SK-N-SH treated with all-trans-retinoic acid at 6 μM for 48 hours (cell line): ENCODE measurements at regions not wholly inside any gene's neighbourhood (a gene's known extent, or its start where the extent isn't known, plus 50 kb on each side); places are given as distances from the start of the nearest gene placed in this dataset.
A peak's percentile ranks its signal among the peaks of the same experiment; 100 is the strongest.

Experiments used
- ATAC-seq: fragments of 200-7000 bp; cut with Tn5 transposase; 3 replicates; pipeline ENCODE4 v1.9.1; 2020; ENCODE audit warnings: mild to moderate bottlenecking, moderate library complexity
- ARNTL ChIP-seq: fragments of 450-650 bp; formaldehyde crosslinking; IDR thresholded peaks from 2 replicates; pipeline ENCODE4 v1.5.0; 2020; ENCODE audit warnings: low read depth, mild to moderate bottlenecking, moderate library complexity, borderline replicate concordance
- BACH2 ChIP-seq: fragments of 250-450 bp; sonication (Bioruptor Pico); IDR thresholded peaks from 2 replicates; pipeline ENCODE4 v1.9.0; 2021; ENCODE audit warnings: mild to moderate bottlenecking, borderline replicate concordance
- CSDC2 ChIP-seq: fragments of 250-450 bp; sonication (Bioruptor Pico); IDR thresholded peaks from 2 replicates; pipeline ENCODE4 v1.5.0; 2020; ENCODE audit warnings: mild to moderate bottlenecking, moderate library complexity
- ESRRG ChIP-seq: fragments of 250-450 bp; sonication (Bioruptor Pico); IDR thresholded peaks from 2 replicates; pipeline ENCODE4 v1.6.1; 2021; ENCODE audit warnings: mild to moderate bottlenecking
- GLIS3 ChIP-seq: fragments of 250-450 bp; sonication (Bioruptor Pico); IDR thresholded peaks from 2 replicates; pipeline ENCODE4 v1.5.0; 2020; ENCODE audit warnings: mild to moderate bottlenecking, moderate library complexity
- ISL1 ChIP-seq: fragments of 250-450 bp; sonication (Bioruptor Pico); IDR thresholded peaks from 2 replicates; pipeline ENCODE4 v2.1.2; 2022; ENCODE audit warnings: mild to moderate bottlenecking, moderate library complexity
- OSR1 ChIP-seq: fragments of 250-450 bp; sonication (Bioruptor Pico); IDR thresholded peaks from 2 replicates; pipeline ENCODE4 v1.8.0; 2022; ENCODE audit warnings: moderate library complexity, mild to moderate bottlenecking, inconsistent platforms
- PPARA ChIP-seq: fragments of 250-450 bp; sonication (Bioruptor Pico); IDR thresholded peaks from 2 replicates; pipeline ENCODE4 v1.5.0; 2020; ENCODE audit warnings: mild to moderate bottlenecking, borderline replicate concordance
- RARB ChIP-seq: fragments of 250-450 bp; sonication (Bioruptor Pico); IDR thresholded peaks from 2 replicates; pipeline ENCODE4 v1.8.0; 2021; ENCODE audit warnings: mild to moderate bottlenecking, moderate library complexity
- TCF4 ChIP-seq: fragments of 250-450 bp; sonication (Bioruptor Pico); IDR thresholded peaks from 2 replicates; pipeline ENCODE4 v1.8.0; 2021; ENCODE audit warnings: mild to moderate bottlenecking, moderate library complexity, borderline replicate concordance
- TOX ChIP-seq: fragments of 250-450 bp; sonication (Bioruptor Pico); IDR thresholded peaks from 2 replicates; pipeline ENCODE4 v1.8.0; 2021; ENCODE audit warnings: mild to moderate bottlenecking, moderate library complexity, borderline replicate concordance
- ZC3H10 ChIP-seq: fragments of 250-450 bp; sonication (Bioruptor Pico); IDR thresholded peaks from 2 replicates; pipeline ENCODE4 v1.5.1; 2021; ENCODE audit warnings: mild to moderate bottlenecking, moderate library complexity
- ZFP3 ChIP-seq: fragments of 250-450 bp; sonication (Bioruptor Pico); IDR thresholded peaks from 2 replicates; pipeline ENCODE4 v1.5.0; 2020; ENCODE audit warnings: mild to moderate bottlenecking, moderate library complexity
- ZFP30 ChIP-seq: fragments of 450-650 bp; formaldehyde crosslinking; IDR thresholded peaks from 2 replicates; pipeline ENCODE4 v1.5.0; 2022; ENCODE audit warnings: mild to moderate bottlenecking, moderate library complexity
- ZNF565 ChIP-seq: fragments of 450-650 bp; formaldehyde crosslinking; conservative IDR thresholded peaks from 2 replicates; pipeline ENCODE4 v1.5.0; 2020; ENCODE audit warnings: low read depth, mild to moderate bottlenecking, moderate library complexity
- ZNF8 ChIP-seq: fragments of 450-650 bp; formaldehyde crosslinking; IDR thresholded peaks from 2 replicates; pipeline ENCODE4 v1.5.0; 2020; ENCODE audit warnings: mild to moderate bottlenecking, moderate library complexity
- TF ChIP-seq, protein P1 (sequence below): fragments of 250-450 bp; sonication (Bioruptor Pico); IDR thresholded peaks from 2 replicates; pipeline ENCODE4 v1.8.0; 2020; ENCODE audit warnings: mild to moderate bottlenecking, moderate library complexity, borderline replicate concordance
- TF ChIP-seq, protein P2 (sequence below): fragments of 250-450 bp; sonication (Bioruptor Pico); IDR thresholded peaks from 2 replicates; pipeline ENCODE4 v1.5.0; 2020; ENCODE audit warnings: mild to moderate bottlenecking, moderate library complexity
- TF ChIP-seq, protein P3 (sequence below): fragments of 250-450 bp; sonication (Bioruptor Pico); IDR thresholded peaks from 2 replicates; pipeline ENCODE4 v1.8.0; 2021; ENCODE audit warnings: low read depth, mild to moderate bottlenecking, moderate library complexity, borderline replicate concordance
- TF ChIP-seq, protein P4 (sequence below): fragments of 250-450 bp; sonication (Bioruptor Pico); IDR thresholded peaks from 2 replicates; pipeline ENCODE4 v1.5.1; 2021; ENCODE audit warnings: mild to moderate bottlenecking, moderate library complexity

DNA sequence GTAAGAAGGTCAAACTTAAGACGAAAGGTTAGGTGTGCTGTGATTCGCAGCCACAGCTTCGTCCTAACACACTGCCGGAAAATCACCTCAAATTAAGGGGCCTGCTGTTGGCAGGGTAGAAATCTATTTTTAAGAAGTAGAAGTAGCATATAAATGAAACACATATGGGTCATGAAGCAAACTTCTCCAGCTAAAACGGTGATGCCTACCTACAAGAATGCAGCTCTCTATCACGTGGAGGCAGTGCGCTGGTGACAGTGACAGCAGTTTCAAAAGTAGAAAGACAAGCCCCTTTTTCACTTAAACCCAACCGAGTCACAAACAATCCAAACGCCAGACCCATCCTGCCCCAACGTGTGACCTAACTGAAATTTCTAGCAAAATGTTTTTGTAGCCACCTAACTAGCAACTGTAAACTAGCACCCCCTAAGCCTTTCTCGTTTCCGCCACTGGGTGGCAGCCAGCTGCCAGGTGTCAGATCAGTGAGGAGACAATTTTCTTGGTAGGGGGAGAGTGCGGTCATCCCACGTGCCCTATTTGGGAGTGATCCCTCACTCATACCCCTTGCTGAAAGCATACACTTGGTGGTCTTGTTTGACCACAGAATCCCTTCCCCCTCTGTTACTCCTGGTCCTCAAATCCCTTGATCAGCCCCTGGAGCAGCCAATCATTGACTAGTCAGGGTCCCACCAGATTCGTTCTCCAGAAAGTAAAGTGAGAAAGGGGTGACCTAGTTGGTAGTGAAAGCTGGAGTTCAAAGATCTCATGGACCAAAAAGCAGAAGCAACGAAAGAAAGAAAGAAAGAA is 71.8 kb upstream of the MAMDC2 start (continued):
- TF ChIP-seq, protein P1, sequence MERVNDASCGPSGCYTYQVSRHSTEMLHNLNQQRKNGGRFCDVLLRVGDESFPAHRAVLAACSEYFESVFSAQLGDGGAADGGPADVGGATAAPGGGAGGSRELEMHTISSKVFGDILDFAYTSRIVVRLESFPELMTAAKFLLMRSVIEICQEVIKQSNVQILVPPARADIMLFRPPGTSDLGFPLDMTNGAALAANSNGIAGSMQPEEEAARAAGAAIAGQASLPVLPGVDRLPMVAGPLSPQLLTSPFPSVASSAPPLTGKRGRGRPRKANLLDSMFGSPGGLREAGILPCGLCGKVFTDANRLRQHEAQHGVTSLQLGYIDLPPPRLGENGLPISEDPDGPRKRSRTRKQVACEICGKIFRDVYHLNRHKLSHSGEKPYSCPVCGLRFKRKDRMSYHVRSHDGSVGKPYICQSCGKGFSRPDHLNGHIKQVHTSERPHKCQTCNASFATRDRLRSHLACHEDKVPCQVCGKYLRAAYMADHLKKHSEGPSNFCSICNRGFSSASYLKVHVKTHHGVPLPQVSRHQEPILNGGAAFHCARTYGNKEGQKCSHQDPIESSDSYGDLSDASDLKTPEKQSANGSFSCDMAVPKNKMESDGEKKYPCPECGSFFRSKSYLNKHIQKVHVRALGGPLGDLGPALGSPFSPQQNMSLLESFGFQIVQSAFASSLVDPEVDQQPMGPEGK (CRISPR knock-in tag), result no peak
- no peak for TF ChIP-seq ZC3H10 (CRISPR knock-in tag)
- TF ChIP-seq CSDC2 (CRISPR knock-in tag), result no peak
- TF ChIP-seq, protein P2, sequence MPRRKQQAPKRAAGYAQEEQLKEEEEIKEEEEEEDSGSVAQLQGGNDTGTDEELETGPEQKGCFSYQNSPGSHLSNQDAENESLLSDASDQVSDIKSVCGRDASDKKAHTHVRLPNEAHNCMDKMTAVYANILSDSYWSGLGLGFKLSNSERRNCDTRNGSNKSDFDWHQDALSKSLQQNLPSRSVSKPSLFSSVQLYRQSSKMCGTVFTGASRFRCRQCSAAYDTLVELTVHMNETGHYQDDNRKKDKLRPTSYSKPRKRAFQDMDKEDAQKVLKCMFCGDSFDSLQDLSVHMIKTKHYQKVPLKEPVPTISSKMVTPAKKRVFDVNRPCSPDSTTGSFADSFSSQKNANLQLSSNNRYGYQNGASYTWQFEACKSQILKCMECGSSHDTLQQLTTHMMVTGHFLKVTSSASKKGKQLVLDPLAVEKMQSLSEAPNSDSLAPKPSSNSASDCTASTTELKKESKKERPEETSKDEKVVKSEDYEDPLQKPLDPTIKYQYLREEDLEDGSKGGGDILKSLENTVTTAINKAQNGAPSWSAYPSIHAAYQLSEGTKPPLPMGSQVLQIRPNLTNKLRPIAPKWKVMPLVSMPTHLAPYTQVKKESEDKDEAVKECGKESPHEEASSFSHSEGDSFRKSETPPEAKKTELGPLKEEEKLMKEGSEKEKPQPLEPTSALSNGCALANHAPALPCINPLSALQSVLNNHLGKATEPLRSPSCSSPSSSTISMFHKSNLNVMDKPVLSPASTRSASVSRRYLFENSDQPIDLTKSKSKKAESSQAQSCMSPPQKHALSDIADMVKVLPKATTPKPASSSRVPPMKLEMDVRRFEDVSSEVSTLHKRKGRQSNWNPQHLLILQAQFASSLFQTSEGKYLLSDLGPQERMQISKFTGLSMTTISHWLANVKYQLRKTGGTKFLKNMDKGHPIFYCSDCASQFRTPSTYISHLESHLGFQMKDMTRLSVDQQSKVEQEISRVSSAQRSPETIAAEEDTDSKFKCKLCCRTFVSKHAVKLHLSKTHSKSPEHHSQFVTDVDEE (CRISPR knock-in tag), result no peak
- TF ChIP-seq RARB (CRISPR knock-in tag), result no peak
- TF ChIP-seq, protein P3, sequence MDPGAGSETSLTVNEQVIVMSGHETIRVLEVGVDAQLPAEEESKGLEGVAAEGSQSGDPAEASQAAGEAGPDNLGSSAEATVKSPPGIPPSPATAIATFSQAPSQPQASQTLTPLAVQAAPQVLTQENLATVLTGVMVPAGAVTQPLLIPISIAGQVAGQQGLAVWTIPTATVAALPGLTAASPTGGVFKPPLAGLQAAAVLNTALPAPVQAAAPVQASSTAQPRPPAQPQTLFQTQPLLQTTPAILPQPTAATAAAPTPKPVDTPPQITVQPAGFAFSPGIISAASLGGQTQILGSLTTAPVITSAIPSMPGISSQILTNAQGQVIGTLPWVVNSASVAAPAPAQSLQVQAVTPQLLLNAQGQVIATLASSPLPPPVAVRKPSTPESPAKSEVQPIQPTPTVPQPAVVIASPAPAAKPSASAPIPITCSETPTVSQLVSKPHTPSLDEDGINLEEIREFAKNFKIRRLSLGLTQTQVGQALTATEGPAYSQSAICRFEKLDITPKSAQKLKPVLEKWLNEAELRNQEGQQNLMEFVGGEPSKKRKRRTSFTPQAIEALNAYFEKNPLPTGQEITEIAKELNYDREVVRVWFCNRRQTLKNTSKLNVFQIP, result no peak
- no peak for TF ChIP-seq TCF4 (CRISPR knock-in tag)
- no peak for TF ChIP-seq ZNF565 (CRISPR knock-in tag)
- TF ChIP-seq ZFP30 (CRISPR knock-in tag), result no peak
- TF ChIP-seq ZFP3 (CRISPR knock-in tag), result no peak

DNA sequence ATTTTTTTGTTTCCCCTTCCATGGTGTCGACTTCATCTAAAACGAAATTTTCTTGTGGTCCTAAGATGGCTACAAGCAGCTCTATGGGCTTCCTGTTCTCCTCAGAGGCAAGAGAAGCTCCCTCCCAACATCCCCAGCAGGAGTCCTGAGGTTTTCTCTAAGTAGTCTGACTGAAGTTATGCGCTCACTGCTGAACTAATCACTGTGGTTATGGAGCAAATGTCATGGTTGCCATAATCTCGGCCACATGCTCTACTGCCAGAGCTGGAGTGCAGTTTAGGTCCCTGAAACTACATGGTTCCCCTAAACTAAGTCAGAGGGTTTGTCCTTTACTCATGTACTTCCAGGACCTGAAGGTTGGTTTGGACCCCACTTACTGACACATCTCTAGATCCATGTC is 68.0 kb upstream of the MAMDC2 start:
- no peak for ATAC-seq
- TF ChIP-seq ZNF8 (CRISPR knock-in tag), result no peak
- no peak for TF ChIP-seq TOX (CRISPR knock-in tag)
- TF ChIP-seq GLIS3, result no peak
- no peak for TF ChIP-seq OSR1
- TF ChIP-seq ESRRG (CRISPR knock-in tag), result no peak
- no peak for TF ChIP-seq ISL1

DNA sequence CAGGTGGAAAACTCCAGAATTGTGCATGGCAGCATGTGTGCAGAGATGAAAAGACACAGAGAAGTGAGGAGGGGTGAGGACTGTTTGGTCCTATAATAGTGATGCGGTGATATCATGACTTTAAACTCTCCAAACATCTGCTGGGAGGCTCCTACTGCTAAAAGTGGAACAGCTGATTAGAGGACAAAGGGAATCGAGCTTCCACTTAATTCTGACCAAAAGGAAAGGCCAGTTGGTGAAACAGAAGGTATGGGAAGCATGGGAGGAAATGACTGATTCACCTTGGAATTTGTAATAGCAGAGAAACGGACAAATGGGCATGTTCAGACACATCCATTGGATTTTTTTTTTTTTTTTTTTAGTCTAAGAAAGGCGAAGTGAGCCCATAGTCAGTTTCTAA is 67.5 kb upstream of the MAMDC2 start:
- TF ChIP-seq ISL1, result peak; percentile 26; the same call in 1 of the 2 replicates
- no peak for TF ChIP-seq ZNF8 (CRISPR knock-in tag)
- TF ChIP-seq, protein P2 (CRISPR knock-in tag), result no peak
- no peak for TF ChIP-seq ARNTL (CRISPR knock-in tag)
- peak; percentile 81 for ATAC-seq

DNA sequence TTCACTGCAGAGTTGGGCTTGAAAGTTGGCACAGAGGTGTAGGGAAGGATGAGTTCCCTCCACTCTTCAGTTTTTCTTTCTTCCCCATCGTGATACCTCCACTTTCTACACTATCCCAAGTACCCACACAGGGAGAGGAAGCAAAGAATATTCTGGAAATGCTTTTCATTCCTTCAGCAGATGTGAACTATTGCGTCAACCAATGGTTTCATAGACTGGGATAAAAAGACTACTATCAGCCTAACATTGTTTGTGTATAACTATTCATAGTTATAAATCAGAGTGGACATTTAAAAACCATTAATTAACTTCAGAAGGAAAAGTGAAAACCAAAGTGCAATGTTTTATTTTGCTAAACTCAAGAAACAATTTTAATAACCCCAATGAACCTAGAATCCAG is 63.6 kb upstream of the MAMDC2 start:
- no peak for ATAC-seq
- no peak for TF ChIP-seq OSR1
- no peak for TF ChIP-seq PPARA (CRISPR knock-in tag)
- TF ChIP-seq RARB (CRISPR knock-in tag), result no peak
- no peak for TF ChIP-seq CSDC2 (CRISPR knock-in tag)
- no peak for TF ChIP-seq ZFP3 (CRISPR knock-in tag)
- no peak for TF ChIP-seq ZNF565 (CRISPR knock-in tag)
- TF ChIP-seq, protein P1 (CRISPR knock-in tag), result no peak
- TF ChIP-seq, protein P4, sequence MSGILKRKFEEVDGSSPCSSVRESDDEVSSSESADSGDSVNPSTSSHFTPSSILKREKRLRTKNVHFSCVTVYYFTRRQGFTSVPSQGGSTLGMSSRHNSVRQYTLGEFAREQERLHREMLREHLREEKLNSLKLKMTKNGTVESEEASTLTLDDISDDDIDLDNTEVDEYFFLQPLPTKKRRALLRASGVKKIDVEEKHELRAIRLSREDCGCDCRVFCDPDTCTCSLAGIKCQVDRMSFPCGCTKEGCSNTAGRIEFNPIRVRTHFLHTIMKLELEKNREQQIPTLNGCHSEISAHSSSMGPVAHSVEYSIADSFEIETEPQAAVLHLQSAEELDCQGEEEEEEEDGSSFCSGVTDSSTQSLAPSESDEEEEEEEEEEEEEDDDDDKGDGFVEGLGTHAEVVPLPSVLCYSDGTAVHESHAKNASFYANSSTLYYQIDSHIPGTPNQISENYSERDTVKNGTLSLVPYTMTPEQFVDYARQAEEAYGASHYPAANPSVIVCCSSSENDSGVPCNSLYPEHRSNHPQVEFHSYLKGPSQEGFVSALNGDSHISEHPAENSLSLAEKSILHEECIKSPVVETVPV (CRISPR knock-in tag), result no peak
- TF ChIP-seq, protein P3, result no peak
- no peak for TF ChIP-seq ARNTL (CRISPR knock-in tag)
- no peak for TF ChIP-seq TCF4 (CRISPR knock-in tag)
- TF ChIP-seq ZNF8 (CRISPR knock-in tag), result no peak
- TF ChIP-seq BACH2 (CRISPR knock-in tag), result no peak
- no peak for TF ChIP-seq GLIS3
